Subcutaneous abdominal adipose tissue (tissue), 5 donors: ENCODE measurements at regions not wholly inside any gene's neighbourhood (a gene's known extent, or its start where the extent isn't known, plus 50 kb on each side); places are given as distances from the start of the nearest gene placed in this dataset.

Source experiments
- H3K27ac ChIP-seq: one replicate; pipeline ENCODE4 v1.7.0; 2013; ENCODE audit warnings: low read depth, mild to moderate bottlenecking, inconsistent platforms, low read length, moderate library complexity
- H3K27me3 ChIP-seq, 5 donors: one replicate each; pipeline ENCODE4 v1.7.0; 2013; ENCODE audit warnings: low read length in 5 of 5, inconsistent platforms in 1 of 5; ENCODE audit not compliant: control insufficient read depth in 5 of 5, insufficient read depth in 4 of 5
- H3K36me3 ChIP-seq, 5 donors: one replicate each; pipeline ENCODE4 v1.7.0; 2013; ENCODE audit warnings: low read length in 5 of 5; ENCODE audit not compliant: control insufficient read depth in 5 of 5, insufficient read depth in 5 of 5
- H3K4me1 ChIP-seq, 5 donors: one replicate each; pipeline ENCODE4 v1.7.0; 2013; ENCODE audit warnings: low read length in 5 of 5, mild to moderate bottlenecking in 3 of 5, moderate library complexity in 1 of 5; ENCODE audit not compliant: control insufficient read depth in 5 of 5, insufficient read depth in 5 of 5
- H3K4me3 ChIP-seq, 5 donors: one replicate each; pipeline ENCODE4 v1.7.0; 2013; ENCODE audit warnings: low read length in 5 of 5, low read depth in 1 of 5
- H3K9ac ChIP-seq, 5 donors: one replicate each; pipeline ENCODE4 v1.7.0; 2013; ENCODE audit warnings: low read length in 5 of 5, mild to moderate bottlenecking in 4 of 5, moderate library complexity in 3 of 5
- H3K9me3 ChIP-seq, 5 donors: one replicate each; pipeline ENCODE4 v1.7.0; 2013; ENCODE audit warnings: low read length in 5 of 5; ENCODE audit not compliant: control insufficient read depth in 5 of 5
- donor health status: healthy.
- donor health status: healthy.
- donor health status: healthy.
- donor health status: healthy.
- donor health status: healthy.

GRCh38 chrX:45888518-45888917, 656.7 kb downstream of the ZNF674 start:
- Histone ChIP-seq H3K9me3 (peaks cover 0 to 5% (median 0%) of the 10 kb centered on the region in 5 donors), H3K27me3 (peaks cover 0 to 6% (median 0%) of the 10 kb centered on the region in 5 donors), H3K4me1 (no peaks in the 10 kb centered on the region), H3K36me3 (no peaks in the 10 kb centered on the region), H3K9ac (no peak overlapping the region), H3K27ac (no peak overlapping the region), H3K4me3 (no peak overlapping the region)

- H3K36me3 ChIP-seq, result no peaks in the 10 kb centered on the region
- no peaks in the 10 kb centered on the region for H3K27me3 ChIP-seq
- no peaks in the 10 kb centered on the region for H3K9me3 ChIP-seq
- H3K9ac ChIP-seq, result no peak overlapping the region
- no peak overlapping the region for H3K27ac ChIP-seq
- no peaks in the 10 kb centered on the region for H3K4me1 ChIP-seq
- no peak overlapping the region for H3K4me3 ChIP-seq
These were observed 659.3 kb downstream of the ZNF674 start for GRCh38 chrX:45885931-45886330.

- H3K4me1 ChIP-seq, result no peaks in the 10 kb centered on the region
- H3K27me3 ChIP-seq, result peaks cover 0 to 11% (median 0%) of the 10 kb centered on the region in 5 donors
- H3K27ac ChIP-seq, result no peak overlapping the region
- no peak overlapping the region for H3K9ac ChIP-seq
- no peaks in the 10 kb centered on the region for H3K9me3 ChIP-seq
- H3K36me3 ChIP-seq, result no peaks in the 10 kb centered on the region
- no peak overlapping the region for H3K4me3 ChIP-seq
These were observed 665.7 kb downstream of the ZNF674 start for GRCh38 chrX:45879512-45879911.

- Histone ChIP-seq H3K4me1 (no peaks in the 10 kb centered on the region), H3K4me3 (no peak overlapping the region), H3K27ac (no peak overlapping the region), H3K9ac (no peak overlapping the region), H3K9me3 (peaks cover 0 to 2% (median 0%) of the 10 kb centered on the region in 5 donors), H3K36me3 (no peaks in the 10 kb centered on the region), H3K27me3 (peaks cover 0 to 16% (median 0%) of the 10 kb centered on the region in 5 donors)
These were observed 669.0 kb downstream of the ZNF674 start for GRCh38 chrX:45876206-45876605.

- Histone ChIP-seq H3K27ac (no peak overlapping the region), H3K4me3 (no peak overlapping the region), H3K4me1 (no peaks in the 10 kb centered on the region), H3K36me3 (no peaks in the 10 kb centered on the region), H3K9me3 (peaks cover 0 to 2% (median 0%) of the 10 kb centered on the region in 5 donors), H3K27me3 (peaks cover 0 to 16% (median 0%) of the 10 kb centered on the region in 5 donors), H3K9ac (no peak overlapping the region)
These were observed 671.4 kb downstream of the ZNF674 start for GRCh38 chrX:45873781-45874180.

- Histone ChIP-seq H3K27me3 (peaks cover 0 to 13% (median 0%) of the 10 kb centered on the region in 5 donors), H3K9ac (no peak overlapping the region), H3K4me1 (no peaks in the 10 kb centered on the region), H3K27ac (no peak overlapping the region), H3K36me3 (no peaks in the 10 kb centered on the region), H3K4me3 (no peak overlapping the region), H3K9me3 (peaks cover 0 to 2% (median 0%) of the 10 kb centered on the region in 5 donors)
These were observed 671.8 kb upstream of the DIPK2B start for GRCh38 chrX:45872480-45872879.

GRCh38 chrX:45868425-45868824, 667.7 kb upstream of the DIPK2B start:
- Histone ChIP-seq H3K9ac (no peak overlapping the region), H3K4me3 (no peak overlapping the region), H3K4me1 (no peaks in the 10 kb centered on the region), H3K27me3 (peaks cover 0 to 8% (median 2%) of the 10 kb centered on the region in 5 donors), H3K27ac (no peak overlapping the region), H3K36me3 (no peaks in the 10 kb centered on the region), H3K9me3 (peaks cover 0 to 2% (median 0%) of the 10 kb centered on the region in 5 donors)

GRCh38 chrX:45862801-45863200, 662.1 kb upstream of the DIPK2B start:
- H3K27me3 ChIP-seq, result peaks cover 0 to 13% (median 4%) of the 10 kb centered on the region in 5 donors
- H3K4me1 ChIP-seq, result no peaks in the 10 kb centered on the region
- H3K27ac ChIP-seq, result no peak overlapping the region
- H3K36me3 ChIP-seq, result no peaks in the 10 kb centered on the region
- H3K4me3 ChIP-seq, result no peak overlapping the region
- no peaks in the 10 kb centered on the region for H3K9me3 ChIP-seq
- H3K9ac ChIP-seq, result no peak overlapping the region

- H3K9ac ChIP-seq, result no peak overlapping the region
- H3K4me1 ChIP-seq, result no peaks in the 10 kb centered on the region
- H3K27me3 ChIP-seq, result peaks cover 0 to 11% (median 4%) of the 10 kb centered on the region in 5 donors
- no peaks in the 10 kb centered on the region for H3K36me3 ChIP-seq
- peaks cover 0 to 4% (median 0%) of the 10 kb centered on the region in 5 donors for H3K9me3 ChIP-seq
- no peak overlapping the region for H3K4me3 ChIP-seq
- H3K27ac ChIP-seq, result no peak overlapping the region
These were observed 659.8 kb upstream of the DIPK2B start for GRCh38 chrX:45860450-45860849.

GRCh38 chrX:45859407-45859806, 658.7 kb upstream of the DIPK2B start:
- Histone ChIP-seq H3K36me3 (no peaks in the 10 kb centered on the region), H3K9ac (no peak overlapping the region), H3K4me3 (no peak overlapping the region), H3K4me1 (no peaks in the 10 kb centered on the region), H3K27me3 (peaks cover 0 to 13% (median 6%) of the 10 kb centered on the region in 5 donors), H3K27ac (no peak overlapping the region), H3K9me3 (peaks cover 0 to 4% (median 0%) of the 10 kb centered on the region in 5 donors)
